Muscle of leg (tissue), 3 donors: ENCODE measurements at regions not wholly inside any gene's neighbourhood (a gene's known extent, or its start where the extent isn't known, plus 50 kb on each side); places are given as distances from the start of the nearest gene placed in this dataset.

Experiments used
- DNase-seq: peaks from one replicate; pipeline ENCODE4 v3.0.0; 2013
- H3K27ac ChIP-seq: one replicate; pipeline ENCODE4 v1.5.1; 2013; ENCODE audit warnings: mild to moderate bottlenecking, low read length, control low read depth
- H3K27me3 ChIP-seq: one replicate; pipeline ENCODE4 v1.6.1; 2013; ENCODE audit warnings: low read length; ENCODE audit not compliant: control insufficient read depth, insufficient read depth
- H3K36me3 ChIP-seq: one replicate; pipeline ENCODE4 v1.6.1; 2013; ENCODE audit warnings: low read length; ENCODE audit not compliant: control insufficient read depth, insufficient read depth
- H3K4me1 ChIP-seq: one replicate; pipeline ENCODE4 v1.6.1; 2013; ENCODE audit warnings: low read length; ENCODE audit not compliant: control insufficient read depth, insufficient read depth
- H3K4me3 ChIP-seq: one replicate; pipeline ENCODE4 v1.5.1; 2013; ENCODE audit warnings: low read length, control low read depth
- H3K9me3 ChIP-seq: replicated peaks from 2 replicates; pipeline ENCODE4 v1.6.1; 2013; ENCODE audit warnings: low read depth, low read length; ENCODE audit not compliant: control insufficient read depth
- WGBS: methylation state at CpG from one replicate; pipeline ENCODE4 v1.1.5; 2013; ENCODE audit warnings: missing lambda C conversion rate; ENCODE audit not compliant: insufficient coverage; 5-methylcytosine and 5-hydroxymethylcytosine counted together

- Histone ChIP-seq H3K27me3 (no peaks in the 10 kb centered on the region), H3K27ac (no peak overlapping the region), H3K9me3 (no peaks in the 10 kb centered on the region), H3K36me3 (no peaks in the 10 kb centered on the region), H3K4me3 (no peak overlapping the region), H3K4me1 (no peaks in the 10 kb centered on the region)
- DNase-seq = no peak
- 29% methylated on average over 1 of the region's 1 CpG for WGBS
Measured at GRCh38 chr12:127729381-127729780, 537.6 kb upstream of the TMEM132C start.

- no peak for DNase-seq
- 17% methylated on average over 4 of the region's 7 CpGs for WGBS
- H3K36me3 ChIP-seq = no peaks in the 10 kb centered on the region
- no peak overlapping the region for H3K4me3 ChIP-seq
- H3K9me3 ChIP-seq = no peaks in the 10 kb centered on the region
- no peak overlapping the region for H3K27ac ChIP-seq
- H3K4me1 ChIP-seq = no peaks in the 10 kb centered on the region
- no peaks in the 10 kb centered on the region for H3K27me3 ChIP-seq
Measured at GRCh38 chr12:127731657-127732056, 535.3 kb upstream of the TMEM132C start.

- Histone ChIP-seq H3K4me1 (no peaks in the 10 kb centered on the region), H3K27ac (no peak overlapping the region), H3K9me3 (no peaks in the 10 kb centered on the region), H3K4me3 (no peak overlapping the region), H3K36me3 (no peaks in the 10 kb centered on the region), H3K27me3 (no peaks in the 10 kb centered on the region)
- 77% methylated on average over 3 of the region's 8 CpGs for WGBS
- DNase-seq = no peak
Measured at GRCh38 chr12:127742231-127742630, 524.7 kb upstream of the TMEM132C start.

DNA sequence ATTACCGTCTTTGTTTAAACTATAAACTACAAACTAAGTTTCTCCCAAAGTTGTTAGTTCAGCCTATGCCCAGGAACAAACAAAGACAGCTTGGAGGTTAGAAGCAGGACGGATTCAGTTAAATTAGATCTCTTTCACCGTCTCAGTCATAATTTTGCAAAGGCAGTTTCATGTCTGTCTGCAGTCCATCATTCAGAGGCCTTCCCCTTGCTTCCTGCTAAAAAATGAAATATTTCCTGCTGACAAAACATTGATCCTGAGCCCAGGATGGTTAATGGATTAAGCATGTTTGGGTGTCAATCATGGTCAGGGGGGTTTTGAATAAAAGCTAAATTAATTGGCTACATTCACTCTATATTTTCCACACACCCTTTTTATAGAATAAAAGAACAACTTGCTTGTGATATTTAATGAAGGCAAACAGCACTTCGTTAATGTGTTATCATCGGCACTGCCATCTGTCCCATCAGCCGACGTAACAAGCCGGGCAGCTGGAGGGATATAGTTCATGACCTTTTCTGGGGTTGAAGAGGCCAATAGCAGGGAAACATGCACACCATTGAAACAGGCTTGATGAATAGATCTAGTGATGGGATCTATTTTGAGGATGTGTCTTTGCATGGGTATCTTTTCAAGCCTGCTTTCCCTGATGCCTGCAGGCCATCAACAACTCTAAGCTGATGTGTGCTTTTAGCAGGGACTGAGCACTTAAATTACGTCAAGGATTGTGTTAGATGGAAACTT is 521.3 kb upstream of the TMEM132C start:
- Histone ChIP-seq H3K4me3 (no peak overlapping the region), H3K27ac (no peak overlapping the region), H3K4me1 (no peaks in the 10 kb centered on the region), H3K27me3 (no peaks in the 10 kb centered on the region), H3K36me3 (no peaks in the 10 kb centered on the region), H3K9me3 (no peaks in the 10 kb centered on the region)
- 53% methylated on average over 5 of the region's 9 CpGs for WGBS
- DNase-seq = no peak

DNA sequence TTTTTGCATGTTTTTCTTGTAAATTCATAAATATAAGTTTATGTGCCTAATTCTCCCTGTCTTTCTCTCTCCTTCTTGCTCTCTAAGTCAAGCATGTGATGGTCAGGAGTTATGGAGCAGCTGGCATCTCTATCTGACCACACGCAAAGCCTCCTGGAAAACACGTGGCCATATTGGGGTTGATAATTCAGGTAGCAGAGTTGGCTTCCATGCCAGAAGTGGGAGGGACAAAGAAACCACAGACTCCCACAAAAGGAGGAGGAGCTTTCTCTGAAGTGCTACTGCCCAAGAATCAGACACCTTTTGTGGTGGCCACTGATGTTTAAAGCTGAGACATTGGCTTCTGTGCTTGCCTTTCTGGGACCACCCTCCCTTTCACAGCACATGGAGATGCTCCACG is 517.6 kb upstream of the TMEM132C start:
- Histone ChIP-seq H3K4me1 (no peaks in the 10 kb centered on the region), H3K27me3 (no peaks in the 10 kb centered on the region), H3K27ac (no peak overlapping the region), H3K9me3 (no peaks in the 10 kb centered on the region), H3K4me3 (no peak overlapping the region), H3K36me3 (no peaks in the 10 kb centered on the region)
- 100% methylated on average over 1 of the region's 3 CpGs for WGBS
- DNase-seq = no peak

DNA sequence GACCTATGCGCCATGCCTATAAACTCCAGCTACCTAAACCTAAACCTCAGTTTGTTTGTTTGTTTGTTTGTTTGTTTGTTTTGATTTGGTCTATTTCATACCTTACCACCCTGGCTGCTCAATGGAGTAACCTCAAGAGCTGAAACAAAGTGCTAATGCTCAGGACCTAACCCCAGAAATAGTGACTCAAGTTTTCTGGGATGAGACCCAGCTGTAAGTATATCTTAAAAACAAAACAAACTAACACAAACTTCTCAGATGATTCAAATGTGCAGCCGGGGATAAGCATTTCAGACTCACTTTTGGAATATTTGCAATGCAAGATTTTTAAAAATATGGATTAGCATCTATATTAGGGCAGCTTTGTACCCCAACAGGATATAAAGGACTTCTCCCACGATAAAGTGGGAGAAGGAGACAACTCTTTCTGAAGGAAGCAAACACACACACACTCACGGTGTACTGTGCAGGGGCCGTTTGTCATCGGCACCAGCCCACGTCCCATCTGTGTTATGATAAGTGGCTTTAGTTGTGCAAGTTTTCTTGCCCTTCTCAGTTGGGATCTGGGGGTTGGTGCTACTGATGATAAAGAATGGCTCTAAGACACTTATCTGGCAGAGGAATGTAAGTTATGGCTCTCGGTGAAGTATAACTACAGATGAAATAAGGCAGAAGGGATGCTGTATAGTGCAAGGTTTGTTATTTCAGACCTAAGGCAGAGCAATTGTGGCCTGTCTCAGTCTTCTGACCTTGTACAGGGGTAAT is 516.7 kb upstream of the TMEM132C start:
- Histone ChIP-seq H3K9me3 (no peaks in the 10 kb centered on the region), H3K4me3 (no peak overlapping the region), H3K27ac (no peak overlapping the region), H3K27me3 (no peaks in the 10 kb centered on the region), H3K36me3 (no peaks in the 10 kb centered on the region), H3K4me1 (no peaks in the 10 kb centered on the region)
- DNase-seq = peak; percentile 16
- 73% methylated on average over 4 of the region's 8 CpGs for WGBS

GRCh38 chr12:127752802-127753201 is 514.2 kb upstream of the TMEM132C start:
- Histone ChIP-seq H3K27ac (no peak overlapping the region), H3K9me3 (no peaks in the 10 kb centered on the region), H3K27me3 (no peaks in the 10 kb centered on the region), H3K4me1 (no peaks in the 10 kb centered on the region), H3K36me3 (no peaks in the 10 kb centered on the region), H3K4me3 (no peak overlapping the region)
- DNase-seq = no peak
- 100% methylated on average over 1 of the region's 1 CpG for WGBS

GRCh38 chr12:127760357-127760756 is 506.6 kb upstream of the TMEM132C start:
- no peaks in the 10 kb centered on the region for H3K9me3 ChIP-seq
- H3K27ac ChIP-seq = no peak overlapping the region
- H3K36me3 ChIP-seq = no peaks in the 10 kb centered on the region
- no peaks in the 10 kb centered on the region for H3K27me3 ChIP-seq
- H3K4me1 ChIP-seq = no peaks in the 10 kb centered on the region
- no peak for DNase-seq
- 94% methylated on average over 6 of the region's 14 CpGs for WGBS
- H3K4me3 ChIP-seq = no peak overlapping the region

GRCh38 chr12:127760996-127761395 is 506.0 kb upstream of the TMEM132C start:
- Histone ChIP-seq H3K4me1 (no peaks in the 10 kb centered on the region), H3K27ac (no peak overlapping the region), H3K36me3 (no peaks in the 10 kb centered on the region), H3K4me3 (no peak overlapping the region), H3K9me3 (no peaks in the 10 kb centered on the region), H3K27me3 (no peaks in the 10 kb centered on the region)
- WGBS = 91% methylated on average over 21 of the region's 22 CpGs
- no peak for DNase-seq

DNA sequence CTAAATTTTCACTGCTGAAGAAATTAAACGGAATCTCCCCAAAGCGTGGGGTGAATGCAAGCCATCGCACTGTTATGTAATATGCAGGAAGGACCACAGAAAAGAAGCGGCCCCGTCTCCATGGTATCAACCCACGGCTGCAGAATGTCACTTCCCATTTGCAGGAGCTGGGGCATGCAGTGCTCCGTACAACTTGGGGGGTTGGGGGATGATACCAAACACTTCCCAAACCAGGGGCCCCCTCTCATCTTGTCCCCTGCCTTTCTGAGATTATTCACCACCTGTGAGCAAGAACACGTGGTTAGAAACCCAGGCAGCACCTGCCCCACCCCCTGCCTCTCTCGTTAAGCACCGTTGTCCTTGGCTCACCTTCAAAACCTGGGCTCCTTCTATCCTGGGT is 505.1 kb upstream of the TMEM132C start:
- no peaks in the 10 kb centered on the region for H3K36me3 ChIP-seq
- H3K27me3 ChIP-seq = no peaks in the 10 kb centered on the region
- no peaks in the 10 kb centered on the region for H3K4me1 ChIP-seq
- no peaks in the 10 kb centered on the region for H3K9me3 ChIP-seq
- 11% methylated on average over 3 of the region's 10 CpGs for WGBS
- H3K4me3 ChIP-seq = no peak overlapping the region
- no peak for DNase-seq
- no peak overlapping the region for H3K27ac ChIP-seq
